Activated naive CD4-positive, alpha-beta T cell treated with anti-CD3 and anti-CD28 coated beads, Interleukin-2, amount 50 U/mL, for 24 hours (primary cell): ENCODE measurements at regions not wholly inside any gene's neighbourhood (a gene's known extent, or its start where the extent isn't known, plus 50 kb on each side); places are given as distances from the start of the nearest gene placed in this dataset.

Experiments used
- H3K27ac Mint-ChIP-seq: one replicate; pipeline ENCODE4 v1.8.0; 2021; ENCODE audit warnings: mild to moderate bottlenecking, mixed read lengths
- H3K27me3 Mint-ChIP-seq: one replicate; pipeline ENCODE4 v1.8.0; 2021; ENCODE audit warnings: mixed read lengths
- H3K36me3 Mint-ChIP-seq: one replicate; pipeline ENCODE4 v1.8.0; 2021; ENCODE audit warnings: mixed read lengths
- H3K4me1 Mint-ChIP-seq: one replicate; pipeline ENCODE4 v1.8.0; 2021; ENCODE audit warnings: mixed read lengths
- H3K4me3 Mint-ChIP-seq: one replicate; pipeline ENCODE4 v1.8.0; 2021; ENCODE audit warnings: mild to moderate bottlenecking, mixed read lengths
- H3K9me3 Mint-ChIP-seq: one replicate; pipeline ENCODE4 v1.8.0; 2021; ENCODE audit warnings: mixed read lengths

GRCh38 chr1:78351551-78352216 is 139.1 kb upstream of the PTGFR start:
- Mint-ChIP-seq H3K4me3 (no peak overlapping the region), H3K9me3 (peaks cover 4% of the 10 kb centered on the region), H3K4me1 (no peaks in the 10 kb centered on the region), H3K27me3 (peaks cover 3% of the 10 kb centered on the region), H3K36me3 (no peaks in the 10 kb centered on the region), H3K27ac (no peak overlapping the region)

GRCh38 chr1:78355656-78356055 is 135.1 kb upstream of the PTGFR start:
- Mint-ChIP-seq H3K27ac (no peak overlapping the region), H3K36me3 (no peaks in the 10 kb centered on the region), H3K4me3 (no peak overlapping the region), H3K4me1 (no peaks in the 10 kb centered on the region), H3K9me3 (peaks cover 4% of the 10 kb centered on the region), H3K27me3 (peaks cover 1% of the 10 kb centered on the region)

GRCh38 chr1:78358165-78358564 is 132.6 kb upstream of the PTGFR start:
- no peaks in the 10 kb centered on the region for H3K4me1 Mint-ChIP-seq
- H3K36me3 Mint-ChIP-seq = no peaks in the 10 kb centered on the region
- H3K4me3 Mint-ChIP-seq = no peak overlapping the region
- no peaks in the 10 kb centered on the region for H3K27me3 Mint-ChIP-seq
- H3K27ac Mint-ChIP-seq = no peak overlapping the region
- no peaks in the 10 kb centered on the region for H3K9me3 Mint-ChIP-seq

GRCh38 chr1:78359666-78360065 is 131.1 kb upstream of the PTGFR start:
- peaks cover 1% of the 10 kb centered on the region for H3K27me3 Mint-ChIP-seq
- no peaks in the 10 kb centered on the region for H3K36me3 Mint-ChIP-seq
- no peak overlapping the region for H3K27ac Mint-ChIP-seq
- H3K4me1 Mint-ChIP-seq = no peaks in the 10 kb centered on the region
- no peaks in the 10 kb centered on the region for H3K9me3 Mint-ChIP-seq
- no peak overlapping the region for H3K4me3 Mint-ChIP-seq

GRCh38 chr1:78360584-78360983 is 130.2 kb upstream of the PTGFR start:
- Mint-ChIP-seq H3K9me3 (no peaks in the 10 kb centered on the region), H3K4me1 (no peaks in the 10 kb centered on the region), H3K4me3 (no peak overlapping the region), H3K27ac (no peak overlapping the region), H3K27me3 (peaks cover 1% of the 10 kb centered on the region), H3K36me3 (no peaks in the 10 kb centered on the region)

- no peaks in the 10 kb centered on the region for H3K36me3 Mint-ChIP-seq
- H3K9me3 Mint-ChIP-seq = no peaks in the 10 kb centered on the region
- H3K27me3 Mint-ChIP-seq = peaks cover 3% of the 10 kb centered on the region
- H3K27ac Mint-ChIP-seq = no peak overlapping the region
- H3K4me1 Mint-ChIP-seq = no peaks in the 10 kb centered on the region
- no peak overlapping the region for H3K4me3 Mint-ChIP-seq
Observed at GRCh38 chr1:78367700-78368099, 123.1 kb upstream of the PTGFR start.

- H3K4me1 Mint-ChIP-seq = no peaks in the 10 kb centered on the region
- no peaks in the 10 kb centered on the region for H3K36me3 Mint-ChIP-seq
- H3K9me3 Mint-ChIP-seq = no peaks in the 10 kb centered on the region
- no peak overlapping the region for H3K4me3 Mint-ChIP-seq
- H3K27me3 Mint-ChIP-seq = peaks cover 2% of the 10 kb centered on the region
- H3K27ac Mint-ChIP-seq = no peak overlapping the region
Observed at GRCh38 chr1:78369546-78369945, 121.2 kb upstream of the PTGFR start.

GRCh38 chr1:78370356-78370755 is 120.4 kb upstream of the PTGFR start:
- Mint-ChIP-seq H3K36me3 (no peaks in the 10 kb centered on the region), H3K27me3 (peaks cover 1% of the 10 kb centered on the region), H3K9me3 (no peaks in the 10 kb centered on the region), H3K4me3 (no peak overlapping the region), H3K4me1 (no peaks in the 10 kb centered on the region), H3K27ac (no peak overlapping the region)

GRCh38 chr1:78370779-78371482 is 119.8 kb upstream of the PTGFR start:
- Mint-ChIP-seq H3K9me3 (no peaks in the 10 kb centered on the region), H3K27me3 (peaks cover 1% of the 10 kb centered on the region), H3K4me3 (no peak overlapping the region), H3K4me1 (no peaks in the 10 kb centered on the region), H3K27ac (no peak overlapping the region), H3K36me3 (no peaks in the 10 kb centered on the region)

GRCh38 chr1:78373676-78374075 is 117.1 kb upstream of the PTGFR start:
- Mint-ChIP-seq H3K27me3 (peaks cover 1% of the 10 kb centered on the region), H3K4me1 (no peaks in the 10 kb centered on the region), H3K9me3 (no peaks in the 10 kb centered on the region), H3K27ac (no peak overlapping the region), H3K36me3 (no peaks in the 10 kb centered on the region), H3K4me3 (no peak overlapping the region)

- Mint-ChIP-seq H3K36me3 (no peaks in the 10 kb centered on the region), H3K27ac (no peak overlapping the region), H3K4me3 (no peak overlapping the region), H3K9me3 (no peaks in the 10 kb centered on the region), H3K4me1 (no peaks in the 10 kb centered on the region), H3K27me3 (peaks cover 1% of the 10 kb centered on the region)
Observed at GRCh38 chr1:78375996-78376395, 114.8 kb upstream of the PTGFR start.

- H3K4me1 Mint-ChIP-seq = no peaks in the 10 kb centered on the region
- no peak overlapping the region for H3K27ac Mint-ChIP-seq
- no peaks in the 10 kb centered on the region for H3K36me3 Mint-ChIP-seq
- H3K4me3 Mint-ChIP-seq = no peak overlapping the region
- no peaks in the 10 kb centered on the region for H3K9me3 Mint-ChIP-seq
- no peaks in the 10 kb centered on the region for H3K27me3 Mint-ChIP-seq
Observed at GRCh38 chr1:78377356-78377928, 113.3 kb upstream of the PTGFR start.

GRCh38 chr1:78383923-78384322 is 106.9 kb upstream of the PTGFR start:
- H3K36me3 Mint-ChIP-seq = no peaks in the 10 kb centered on the region
- H3K27ac Mint-ChIP-seq = no peak overlapping the region
- H3K27me3 Mint-ChIP-seq = peaks cover 1% of the 10 kb centered on the region
- H3K4me3 Mint-ChIP-seq = no peak overlapping the region
- no peaks in the 10 kb centered on the region for H3K9me3 Mint-ChIP-seq
- H3K4me1 Mint-ChIP-seq = no peaks in the 10 kb centered on the region

GRCh38 chr1:78385744-78386462 is 104.9 kb upstream of the PTGFR start:
- H3K27me3 Mint-ChIP-seq = peaks cover 1% of the 10 kb centered on the region
- H3K9me3 Mint-ChIP-seq = no peaks in the 10 kb centered on the region
- no peaks in the 10 kb centered on the region for H3K36me3 Mint-ChIP-seq
- H3K27ac Mint-ChIP-seq = no peak overlapping the region
- H3K4me3 Mint-ChIP-seq = no peak overlapping the region
- no peaks in the 10 kb centered on the region for H3K4me1 Mint-ChIP-seq

- no peaks in the 10 kb centered on the region for H3K36me3 Mint-ChIP-seq
- no peaks in the 10 kb centered on the region for H3K9me3 Mint-ChIP-seq
- H3K27ac Mint-ChIP-seq = no peak overlapping the region
- H3K4me1 Mint-ChIP-seq = no peaks in the 10 kb centered on the region
- H3K4me3 Mint-ChIP-seq = no peak overlapping the region
- H3K27me3 Mint-ChIP-seq = peaks cover 1% of the 10 kb centered on the region
Observed at GRCh38 chr1:78387201-78387600, 103.6 kb upstream of the PTGFR start.

GRCh38 chr1:78387871-78388270 is 102.9 kb upstream of the PTGFR start:
- Mint-ChIP-seq H3K27me3 (peaks cover under 1% of the 10 kb centered on the region), H3K4me3 (no peak overlapping the region), H3K27ac (no peak overlapping the region), H3K9me3 (no peaks in the 10 kb centered on the region), H3K4me1 (no peaks in the 10 kb centered on the region), H3K36me3 (no peaks in the 10 kb centered on the region)
